ENCODE measurements at regions not wholly inside any gene's neighbourhood (a gene's known extent, or its start where the extent isn't known, plus 50 kb on each side); places are given as distances from the start of the nearest gene placed in this dataset.
"Not testable (repeated sequence)": the region's sequence is repeated elsewhere in the genome, so short reads cannot be mapped to it uniquely, and the experiment has no call there.

GRCh38 chr2:147013696-147014392 lies 831.0 kb upstream of the ACVR2A start:
- DNase-seq (ENCODE audit: low spot score): no peak

GRCh38 chr2:147008481-147008880 lies 836.3 kb upstream of the ACVR2A start:
- DNase-seq (ENCODE audit: low spot score): no peak

GRCh38 chr2:147006736-147007141 lies 838.1 kb upstream of the ACVR2A start:
- DNase-seq (ENCODE audit: low spot score): no peak

- no peak for DNase-seq (ENCODE audit: low spot score)
Measured at GRCh38 chr2:147003081-147003480, 841.7 kb upstream of the ACVR2A start.

- no peak for DNase-seq (ENCODE audit: low spot score)
Measured at GRCh38 chr2:147002256-147002655, 842.6 kb upstream of the ACVR2A start.

GRCh38 chr2:147001061-147001460 lies 843.8 kb upstream of the ACVR2A start:
- DNase-seq (ENCODE audit: low spot score): no peak

GRCh38 chr2:147000151-147000550 lies 844.7 kb upstream of the ACVR2A start:
- DNase-seq (ENCODE audit: low spot score): not testable (repeated sequence)

GRCh38 chr2:146997945-146998344 lies 846.9 kb upstream of the ACVR2A start:
- DNase-seq (ENCODE audit: low spot score): no peak

GRCh38 chr2:146997488-146997887 lies 847.3 kb upstream of the ACVR2A start:
- no peak for DNase-seq (ENCODE audit: low spot score)

GRCh38 chr2:146994246-146994645 lies 850.6 kb upstream of the ACVR2A start:
- no peak for DNase-seq (ENCODE audit: low spot score)

- DNase-seq (ENCODE audit: low spot score): peak; percentile 14
Measured at GRCh38 chr2:146992466-146992865, 852.4 kb upstream of the ACVR2A start.

- DNase-seq (ENCODE audit: low spot score): no peak
Measured at GRCh38 chr2:146992057-146992456, 852.8 kb upstream of the ACVR2A start.

GRCh38 chr2:146990311-146991054 lies 854.3 kb upstream of the ACVR2A start:
- no peak for DNase-seq (ENCODE audit: low spot score)

- DNase-seq (ENCODE audit: low spot score): no peak
Measured at GRCh38 chr2:146989741-146990140, 855.1 kb upstream of the ACVR2A start.

GRCh38 chr2:146987996-146988395 lies 856.8 kb upstream of the ACVR2A start:
- DNase-seq (ENCODE audit: low spot score): no peak

GRCh38 chr2:146986161-146986560 lies 858.7 kb upstream of the ACVR2A start:
- DNase-seq (ENCODE audit: low spot score): peak; percentile 66

GRCh38 chr2:146985753-146986152 lies 859.1 kb upstream of the ACVR2A start:
- DNase-seq (ENCODE audit: low spot score): no peak

- DNase-seq (ENCODE audit: low spot score): no peak
Measured at GRCh38 chr2:146984014-146984413, 860.8 kb upstream of the ACVR2A start.

- peak; percentile 18 for DNase-seq (ENCODE audit: low spot score)
Measured at GRCh38 chr2:146982393-146982846, 862.4 kb upstream of the ACVR2A start.

GRCh38 chr2:146981921-146982320 lies 862.9 kb upstream of the ACVR2A start:
- no peak for DNase-seq (ENCODE audit: low spot score)

- DNase-seq (ENCODE audit: low spot score): no peak
Measured at GRCh38 chr2:146979746-146980145, 865.1 kb upstream of the ACVR2A start.

GRCh38 chr2:146978577-146979555 lies 866.0 kb upstream of the ACVR2A start:
- DNase-seq (ENCODE audit: low spot score): no peak

Measured in kidney tubule cell (primary cell).